Liver (tissue), 8 donors: ENCODE measurements at regions not wholly inside any gene's neighbourhood (a gene's known extent, or its start where the extent isn't known, plus 50 kb on each side); places are given as distances from the start of the nearest gene placed in this dataset.

Experiments used
- DNase-seq: peaks from one replicate; pipeline ENCODE4 v3.0.0-alpha.2; 2017; ENCODE audit warnings: low spot score
- H3K27ac ChIP-seq, 2 donors: one replicate each; pipeline ENCODE4 v1.7.0; 2013; ENCODE audit warnings: inconsistent platforms in 2 of 2, low read length in 2 of 2, control low read depth in 1 of 2, low read depth in 1 of 2, mild to moderate bottlenecking in 1 of 2
- H3K27me3 ChIP-seq, 4 donors: one replicate each; pipeline versions ENCODE4 v1.6.1 to v1.7.0; 2013; ENCODE audit warnings: low read length in 3 of 4, inconsistent platforms in 1 of 4, mild to moderate bottlenecking in 1 of 4, moderate library complexity in 1 of 4; ENCODE audit not compliant: control insufficient read depth in 4 of 4, insufficient read depth in 4 of 4
- H3K36me3 ChIP-seq, 4 donors: one replicate each; pipeline versions ENCODE4 v1.6.1 to v1.7.0; 2013; ENCODE audit warnings: low read length in 3 of 4, mild to moderate bottlenecking in 3 of 4, low read depth in 1 of 4, moderate library complexity in 1 of 4; ENCODE audit not compliant: control insufficient read depth in 4 of 4, insufficient read depth in 3 of 4
- H3K4me1 ChIP-seq, 4 donors: one replicate each; pipeline versions ENCODE4 v1.6.1 to v1.7.0; 2013; ENCODE audit warnings: low read length in 3 of 4, mild to moderate bottlenecking in 3 of 4, moderate library complexity in 1 of 4; ENCODE audit not compliant: control insufficient read depth in 4 of 4, insufficient read depth in 4 of 4
- H3K4me3 ChIP-seq, 3 donors: one replicate each; pipeline versions ENCODE4 v1.6.1 to v1.7.0; 2013; ENCODE audit warnings: low read length in 3 of 3, control low read depth in 1 of 3, low read depth in 1 of 3, mild to moderate bottlenecking in 1 of 3
- H3K9ac ChIP-seq, 2 donors: one replicate each; pipeline ENCODE4 v1.7.0; 2013; ENCODE audit warnings: low read length in 2 of 2, mild to moderate bottlenecking in 2 of 2, moderate library complexity in 2 of 2, control low read depth in 1 of 2, low read depth in 1 of 2
- H3K9me3 ChIP-seq, 4 donors: one replicate each; pipeline versions ENCODE4 v1.6.1 to v1.7.0; 2013; ENCODE audit warnings: low read length in 3 of 4; ENCODE audit not compliant: control insufficient read depth in 4 of 4
- ATF3 ChIP-seq: IDR thresholded peaks from 2 replicates; pipeline ENCODE4 v1.6.1; 2016; ENCODE audit warnings: antibody characterized with exemption
- CTCF ChIP-seq: fragments of 150-350 bp; IDR thresholded peaks from 2 replicates; pipeline ENCODE4 v1.5.1; 2017; ENCODE audit warnings: improper control_type of control experiment, low read depth, low read length; ENCODE audit not compliant: missing input control
- EGR1 ChIP-seq, 2 donors: IDR thresholded peaks; 2 replicates each; pipeline ENCODE4 v1.6.1; 2016 to 2018; ENCODE audit warnings: antibody characterized with exemption in 2 of 2, low read depth in 2 of 2
- FOXA1 ChIP-seq: IDR thresholded peaks from 2 replicates; pipeline ENCODE4 v1.6.1; 2016; ENCODE audit warnings: antibody characterized with exemption
- FOXA2 ChIP-seq: IDR thresholded peaks from 2 replicates; pipeline ENCODE4 v1.6.1; 2016; ENCODE audit warnings: antibody characterized with exemption
- GABPA ChIP-seq, 2 donors: IDR thresholded peaks in 1 of 2; conservative IDR thresholded peaks in 1 of 2; 2 replicates each; pipeline ENCODE4 v1.6.1; 2016; ENCODE audit warnings: antibody characterized with exemption in 2 of 2, mild to moderate bottlenecking in 1 of 2, moderate library complexity in 1 of 2
- HNF4A ChIP-seq, 2 donors: conservative IDR thresholded peaks; 2 replicates each; pipeline ENCODE4 v1.6.1; 2016; ENCODE audit warnings: antibody characterized with exemption in 2 of 2, mild to moderate bottlenecking in 2 of 2
- HNF4G ChIP-seq: IDR thresholded peaks from 2 replicates; pipeline ENCODE4 v1.6.1; 2016; ENCODE audit warnings: antibody characterized with exemption
- JUND ChIP-seq, 2 donors: IDR thresholded peaks; 2 replicates each; pipeline ENCODE4 v1.6.1; 2016; ENCODE audit warnings: antibody characterized with exemption in 2 of 2
- MAX ChIP-seq: IDR thresholded peaks from 2 replicates; pipeline ENCODE4 v1.6.1; 2016; ENCODE audit warnings: antibody characterized with exemption
- NR2F2 ChIP-seq: IDR thresholded peaks from 2 replicates; pipeline ENCODE4 v1.6.1; 2016; ENCODE audit warnings: antibody characterized with exemption
- RAD21 ChIP-seq, 2 donors: IDR thresholded peaks; 2 replicates each; pipeline ENCODE4 v1.6.1; 2016; ENCODE audit warnings: antibody characterized with exemption in 2 of 2, mild to moderate bottlenecking in 2 of 2
- REST ChIP-seq: IDR thresholded peaks from 2 replicates; pipeline ENCODE4 v1.6.1; 2016; ENCODE audit warnings: antibody characterized with exemption, mild to moderate bottlenecking
- RXRA ChIP-seq, 2 donors: IDR thresholded peaks; 2 replicates each; pipeline ENCODE4 v1.6.1; 2017 to 2018; ENCODE audit warnings: antibody characterized with exemption in 2 of 2, mild to moderate bottlenecking in 1 of 2
- SP1 ChIP-seq: IDR thresholded peaks from 2 replicates; pipeline ENCODE4 v1.6.1; 2018; ENCODE audit warnings: antibody characterized with exemption, mild to moderate bottlenecking
- TAF1 ChIP-seq: conservative IDR thresholded peaks from 2 replicates; pipeline ENCODE4 v1.6.1; 2016; ENCODE audit warnings: antibody characterized with exemption, mild to moderate bottlenecking
- YY1 ChIP-seq: IDR thresholded peaks from 2 replicates; pipeline ENCODE4 v1.6.1; 2016; ENCODE audit warnings: antibody characterized with exemption, mild to moderate bottlenecking
- ZBTB33 ChIP-seq: IDR thresholded peaks from 2 replicates; pipeline ENCODE4 v1.6.1; 2016; ENCODE audit warnings: antibody characterized with exemption
- WGBS: extraction: QIAGEN DNeasy Blood & Tissue Kit; methylation state at CpG from one replicate; pipeline ENCODE4 v1.1.7; 2013; 5-methylcytosine and 5-hydroxymethylcytosine counted together
- donor health status: healthy.
- donor health status: healthy.
- donor health status: healthy.
- donor health status: healthy.
- donor health status: healthy.

GRCh38 chr7:8908889-8909288 lies 475.5 kb downstream of the NXPH1 start:
- no peak for DNase-seq
- H3K4me3 ChIP-seq: no peak overlapping the region
- no peak overlapping the region for H3K27ac ChIP-seq
- no peaks in the 10 kb centered on the region for H3K36me3 ChIP-seq
- WGBS: 44% methylated on average over 1 of the region's 1 CpG
- H3K4me1 ChIP-seq: no peaks in the 10 kb centered on the region
- no peaks in the 10 kb centered on the region for H3K27me3 ChIP-seq
- H3K9me3 ChIP-seq: no peaks in the 10 kb centered on the region
- H3K9ac ChIP-seq: no peak overlapping the region
- TF ChIP-seq REST: no peak
- TF ChIP-seq ZBTB33: no peak
- TF ChIP-seq NR2F2: no peak
- TF ChIP-seq FOXA1: no peak
- no peak for TF ChIP-seq RAD21 (IDR thresholded peaks at IDR 0.05)
- TF ChIP-seq EGR1 (IDR thresholded peaks at IDR 0.05; ENCODE audit: low read depth in 2 of 2): no peak
- TF ChIP-seq JUND (IDR thresholded peaks at IDR 0.05): no peak
- TF ChIP-seq RXRA (IDR thresholded peaks at IDR 0.05): no peak
- TF ChIP-seq HNF4G: no peak
- TF ChIP-seq HNF4A (conservative IDR thresholded peaks at IDR 0.05): no peak
- TF ChIP-seq YY1: no peak
- TF ChIP-seq FOXA2: no peak
- no peak for TF ChIP-seq MAX
- TF ChIP-seq ATF3: no peak
- TF ChIP-seq TAF1: no peak
- no peak for TF ChIP-seq GABPA (IDR thresholded peaks at IDR 0.05 in 1 of 2, conservative IDR thresholded peaks at IDR 0.05 in 1 of 2)
- no peak for TF ChIP-seq CTCF
- TF ChIP-seq SP1: no peak

- TF ChIP-seq ATF3 (no peak), GABPA (IDR thresholded peaks at IDR 0.05 in 1 of 2, conservative IDR thresholded peaks at IDR 0.05 in 1 of 2) (no peak), EGR1 (IDR thresholded peaks at IDR 0.05; ENCODE audit: low read depth in 2 of 2) (no peak), NR2F2 (no peak)
- Histone ChIP-seq H3K4me3 (no peak overlapping the region), H3K36me3 (no peaks in the 10 kb centered on the region), H3K27ac (no peak overlapping the region), H3K4me1 (no peaks in the 10 kb centered on the region), H3K27me3 (no peaks in the 10 kb centered on the region), H3K9ac (no peak overlapping the region), H3K9me3 (no peaks in the 10 kb centered on the region)
- DNase-seq: no peak
- WGBS: 63% methylated on average over 2 of the region's 2 CpGs
Observed at GRCh38 chr7:8913682-8914081, 480.3 kb downstream of the NXPH1 start.
